H54 (cell line): ENCODE measurements at regions not wholly inside any gene's neighbourhood (a gene's known extent, or its start where the extent isn't known, plus 50 kb on each side); places are given as distances from the start of the nearest gene placed in this dataset.

Experiments used
- DNase-seq: peaks from one replicate; pipeline ENCODE4 v3.0.0; 2011; ENCODE audit warnings: low spot score, mixed read lengths; ENCODE audit not compliant: insufficient read length
- FAIRE-seq: peaks from 3 replicates; lab custom pipeline; 2011; peaks lifted over from hg19 to GRCh38; lab: Jason Lieb, UNC
- POLR2A ChIP-seq: IDR thresholded peaks from 2 replicates; pipeline ENCODE4 v1.6.1; 2011; ENCODE audit warnings: low read depth, mild to moderate bottlenecking, low read length

- no peak for TF ChIP-seq POLR2A
- FAIRE-seq (no peak), DNase-seq (no peak)
Observed at GRCh38 chr13:79267560-79267959, 138.5 kb downstream of the RBM26 start.

DNA sequence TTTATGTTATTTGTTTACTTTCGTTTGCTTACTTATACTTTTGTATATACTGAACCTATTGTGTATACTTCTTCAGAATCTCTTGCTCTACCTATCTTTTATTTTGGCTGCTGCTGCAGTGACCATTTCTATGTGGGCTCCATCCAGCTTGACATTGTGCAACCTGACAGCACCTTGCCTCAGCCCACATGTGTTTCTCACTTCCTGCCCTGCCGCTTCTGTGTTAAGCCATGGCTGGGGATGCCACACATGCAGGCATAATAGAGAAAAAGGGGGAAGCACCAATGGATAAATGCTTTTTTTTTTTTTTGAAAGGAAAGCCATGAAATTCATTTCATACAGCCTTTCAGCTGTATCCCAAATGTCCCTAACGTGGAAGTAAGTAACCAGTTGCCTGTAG, 147.6 kb downstream of the RBM26 start:
- FAIRE-seq, result no peak
- no peak for TF ChIP-seq POLR2A
- no peak for DNase-seq

GRCh38 chr13:79246578-79246949, 159.5 kb downstream of the RBM26 start:
- DNase-seq, result no peak
- no peak for TF ChIP-seq POLR2A
- no peak for FAIRE-seq

DNA sequence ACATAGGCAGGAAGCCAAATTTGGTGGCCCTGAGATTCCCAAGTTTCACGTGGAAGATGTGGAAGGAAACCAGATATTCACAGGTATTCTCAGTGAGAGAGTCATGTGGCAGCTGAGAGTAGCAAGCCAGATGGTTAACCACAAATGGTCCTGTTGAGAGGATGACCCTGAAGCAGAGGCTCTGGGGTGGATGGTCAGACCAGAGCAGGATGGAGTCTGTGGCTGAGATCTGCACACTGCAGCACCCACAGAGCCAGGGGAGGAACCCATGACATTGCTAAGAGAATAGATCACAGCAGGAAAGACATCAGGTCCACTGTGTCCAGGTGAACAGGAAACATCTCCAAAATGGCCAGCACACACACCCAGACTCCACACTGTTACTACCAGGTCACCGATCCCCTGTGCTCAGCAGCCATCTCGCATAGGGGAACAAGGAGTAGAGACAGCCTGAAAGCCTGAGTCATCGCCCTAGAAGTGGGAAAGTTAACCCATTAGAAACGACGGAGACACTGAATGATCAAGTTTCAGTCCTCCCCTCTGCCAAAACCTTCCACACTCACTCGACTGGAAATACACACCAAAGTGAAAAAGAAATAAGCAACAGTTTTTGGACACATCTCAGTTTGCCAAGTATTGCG, 160.0 kb downstream of the RBM26 start:
- DNase-seq (no peak), FAIRE-seq (no peak)
- no peak for TF ChIP-seq POLR2A

- DNase-seq, result no peak
- no peak for TF ChIP-seq POLR2A
- FAIRE-seq, result no peak
Observed at GRCh38 chr13:79241697-79242096, 164.4 kb downstream of the RBM26 start.

DNA sequence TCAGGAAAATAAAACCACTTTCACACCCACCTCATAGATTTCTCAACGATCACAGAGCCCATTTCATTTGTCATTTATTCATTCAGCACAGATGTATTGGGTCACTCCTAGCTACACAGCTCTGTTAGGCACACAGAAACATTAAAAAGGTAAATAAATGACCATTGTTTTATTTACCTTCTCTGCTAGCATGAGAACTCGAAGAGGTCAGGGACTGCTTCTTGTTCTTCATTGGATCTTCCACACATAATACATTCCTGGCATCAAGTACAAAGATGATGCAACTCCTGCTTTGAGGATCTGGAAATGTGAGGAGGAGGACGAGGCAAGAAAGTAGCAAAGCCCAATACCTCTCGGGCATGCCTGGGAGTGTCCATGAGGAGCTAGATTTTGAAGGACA, 168.1 kb downstream of the RBM26 start:
- FAIRE-seq (no peak), DNase-seq (no peak)
- TF ChIP-seq POLR2A, result no peak

DNA sequence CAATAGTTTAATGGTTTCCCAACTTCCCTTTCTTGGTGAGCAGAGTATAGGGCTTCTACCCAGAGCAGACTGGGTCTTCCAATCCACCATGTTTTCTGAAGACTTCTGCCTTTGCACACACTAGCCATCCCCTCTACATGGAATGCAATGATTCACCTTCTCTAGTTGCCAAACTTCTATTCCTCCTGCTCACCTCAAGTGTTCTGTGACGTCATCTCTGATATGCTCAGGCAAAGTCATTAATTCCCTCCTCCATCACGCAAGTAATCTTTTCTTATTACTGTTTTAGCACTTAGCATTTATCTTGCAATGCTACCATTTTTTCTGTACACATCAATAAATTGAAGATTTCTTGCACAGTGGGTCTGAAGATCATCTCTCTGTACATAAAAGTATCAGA, 174.2 kb downstream of the RBM26 start:
- DNase-seq (no peak), FAIRE-seq (no peak)
- TF ChIP-seq POLR2A, result no peak

GRCh38 chr13:79229761-79230160, 176.3 kb downstream of the RBM26 start:
- no peak for TF ChIP-seq POLR2A
- FAIRE-seq, result no peak

DNA sequence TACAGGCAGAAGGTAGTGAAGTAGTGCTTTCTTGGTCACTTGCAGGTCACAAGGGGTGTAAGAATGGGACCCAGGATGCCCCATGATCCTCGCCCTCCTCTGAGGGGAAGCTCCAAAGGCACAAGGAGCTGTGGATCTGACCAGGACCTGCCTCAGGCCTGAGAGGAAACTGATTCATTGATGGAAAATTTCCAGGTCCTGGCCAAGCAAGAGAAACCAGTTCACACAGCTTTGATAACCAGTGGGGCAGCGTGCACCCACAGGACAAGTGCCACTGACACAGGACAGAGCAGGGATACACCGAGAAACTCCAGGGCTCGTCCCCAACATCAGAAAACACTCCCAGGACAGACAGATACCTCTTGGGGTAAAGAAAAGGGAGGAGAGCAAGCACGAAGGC, 177.1 kb downstream of the RBM26 start:
- FAIRE-seq, result no peak
- DNase-seq, result no peak
- no peak for TF ChIP-seq POLR2A

More at GRCh38 chr13:79229761-79230160, 176.3 kb downstream of the RBM26 start:
- DNase-seq, result no peak

DNA sequence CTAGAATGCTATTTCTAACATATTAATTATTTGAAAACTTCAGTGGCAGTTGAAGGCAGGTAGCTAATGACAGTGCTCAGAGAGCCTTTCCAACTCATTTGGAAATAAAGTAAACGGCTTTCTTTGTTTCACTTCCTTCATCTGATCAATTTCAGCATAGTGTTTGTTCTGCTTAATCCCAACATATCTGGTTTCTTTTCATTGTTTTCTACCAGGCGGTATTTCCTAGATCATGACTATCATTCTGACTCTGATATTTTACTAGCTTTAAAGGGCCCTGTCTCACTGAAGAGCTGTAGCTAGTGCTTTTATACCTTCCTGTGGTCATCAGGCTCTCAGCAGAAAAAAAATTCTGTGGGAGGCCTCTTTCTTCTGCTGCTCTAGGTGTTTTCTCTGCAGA, 178.6 kb downstream of the RBM26 start:
- no peak for DNase-seq
- no peak for TF ChIP-seq POLR2A

DNA sequence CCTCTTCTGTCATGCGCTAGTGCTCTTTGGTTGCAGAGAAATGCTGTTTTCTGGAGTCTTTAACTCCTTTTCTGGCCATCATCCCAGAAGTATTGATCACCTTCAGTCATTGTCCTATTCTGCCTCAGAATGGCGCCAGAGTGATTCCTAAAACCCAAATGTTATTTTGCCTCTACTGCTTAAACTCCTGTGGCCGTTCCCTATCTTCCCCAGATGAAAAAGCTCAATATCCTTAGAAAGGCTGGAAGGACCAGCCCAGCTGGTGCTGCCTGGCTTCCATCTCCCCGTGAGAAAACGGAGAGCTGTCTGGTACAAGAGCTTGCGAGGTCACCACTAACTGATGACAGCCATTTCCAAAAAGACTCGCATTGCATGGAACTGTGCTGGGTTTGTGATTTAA, 179.1 kb downstream of the RBM26 start:
- FAIRE-seq, result no peak
- no peak for TF ChIP-seq POLR2A
- no peak for DNase-seq

More for the DNA sequence above, 178.6 kb downstream of the RBM26 start:
- FAIRE-seq, result no peak

- no peak for TF ChIP-seq POLR2A
- DNase-seq, result no peak
- FAIRE-seq, result no peak
Observed at GRCh38 chr13:79226250-79226649, 179.8 kb downstream of the RBM26 start.

GRCh38 chr13:79225487-79226232, 180.4 kb downstream of the RBM26 start:
- no peak for TF ChIP-seq POLR2A
- DNase-seq (no peak), FAIRE-seq (no peak)

- no peak for TF ChIP-seq POLR2A
- DNase-seq (no peak), FAIRE-seq (no peak)
Observed at GRCh38 chr13:79222427-79223205, 183.4 kb downstream of the RBM26 start.
